ENCODE measurements at regions not wholly inside any gene's neighbourhood (a gene's known extent, or its start where the extent isn't known, plus 50 kb on each side); places are given as distances from the start of the nearest gene placed in this dataset.

DNA sequence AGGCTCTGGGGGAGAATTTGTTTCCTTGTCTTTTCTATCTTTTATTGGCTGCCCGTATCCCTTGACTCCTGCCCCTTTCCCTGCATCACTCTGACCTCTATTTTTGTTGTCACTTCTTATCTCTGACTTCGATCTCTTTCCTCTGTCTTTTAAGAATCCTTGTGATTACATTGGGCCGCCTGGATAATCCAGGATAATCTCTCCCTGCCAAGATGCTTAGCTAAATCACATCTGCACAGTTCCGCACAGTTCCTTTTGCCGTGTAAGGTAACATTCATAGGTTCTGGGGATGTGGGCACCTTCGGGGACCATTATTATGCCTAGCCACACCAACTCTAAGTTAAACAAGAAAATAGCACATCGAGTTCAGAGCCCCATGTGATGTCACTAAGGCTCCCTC is 103.0 kb upstream of the DPPA4 start:
- Histone ChIP-seq H3K9me3 (ENCODE audit: low read length) (no peaks in the 10 kb centered on the region), H3K9ac (ENCODE audit: low read length) (no peak overlapping the region), H3K27ac (ENCODE audit: low read length) (no peak overlapping the region), H4K20me1 (ENCODE audit: insufficient read depth) (no peaks in the 10 kb centered on the region), H3K4me3 (ENCODE audit: low read length) (no peak overlapping the region), H3K79me2 (replicated peaks; ENCODE audit: insufficient read depth, low read length) (no peaks in the 10 kb centered on the region), H3K9me2 (ENCODE audit: insufficient read depth, low read length) (no peaks in the 10 kb centered on the region), H3K36me3 (ENCODE audit: insufficient read depth, low read length) (no peaks in the 10 kb centered on the region), H3K4me2 (ENCODE audit: low read length) (no peak overlapping the region), H3F3A (ENCODE audit: insufficient read depth, low read length, poor library complexity, severe bottlenecking) (no peaks in the 10 kb centered on the region), H3K27me3 (ENCODE audit: insufficient read depth, low read depth, low read length) (no peaks in the 10 kb centered on the region), H2AFZ (ENCODE audit: low read depth, low read length) (no peak overlapping the region)
- TF ChIP-seq, protein P1, sequence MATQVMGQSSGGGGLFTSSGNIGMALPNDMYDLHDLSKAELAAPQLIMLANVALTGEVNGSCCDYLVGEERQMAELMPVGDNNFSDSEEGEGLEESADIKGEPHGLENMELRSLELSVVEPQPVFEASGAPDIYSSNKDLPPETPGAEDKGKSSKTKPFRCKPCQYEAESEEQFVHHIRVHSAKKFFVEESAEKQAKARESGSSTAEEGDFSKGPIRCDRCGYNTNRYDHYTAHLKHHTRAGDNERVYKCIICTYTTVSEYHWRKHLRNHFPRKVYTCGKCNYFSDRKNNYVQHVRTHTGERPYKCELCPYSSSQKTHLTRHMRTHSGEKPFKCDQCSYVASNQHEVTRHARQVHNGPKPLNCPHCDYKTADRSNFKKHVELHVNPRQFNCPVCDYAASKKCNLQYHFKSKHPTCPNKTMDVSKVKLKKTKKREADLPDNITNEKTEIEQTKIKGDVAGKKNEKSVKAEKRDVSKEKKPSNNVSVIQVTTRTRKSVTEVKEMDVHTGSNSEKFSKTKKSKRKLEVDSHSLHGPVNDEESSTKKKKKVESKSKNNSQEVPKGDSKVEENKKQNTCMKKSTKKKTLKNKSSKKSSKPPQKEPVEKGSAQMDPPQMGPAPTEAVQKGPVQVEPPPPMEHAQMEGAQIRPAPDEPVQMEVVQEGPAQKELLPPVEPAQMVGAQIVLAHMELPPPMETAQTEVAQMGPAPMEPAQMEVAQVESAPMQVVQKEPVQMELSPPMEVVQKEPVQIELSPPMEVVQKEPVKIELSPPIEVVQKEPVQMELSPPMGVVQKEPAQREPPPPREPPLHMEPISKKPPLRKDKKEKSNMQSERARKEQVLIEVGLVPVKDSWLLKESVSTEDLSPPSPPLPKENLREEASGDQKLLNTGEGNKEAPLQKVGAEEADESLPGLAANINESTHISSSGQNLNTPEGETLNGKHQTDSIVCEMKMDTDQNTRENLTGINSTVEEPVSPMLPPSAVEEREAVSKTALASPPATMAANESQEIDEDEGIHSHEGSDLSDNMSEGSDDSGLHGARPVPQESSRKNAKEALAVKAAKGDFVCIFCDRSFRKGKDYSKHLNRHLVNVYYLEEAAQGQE (IDR thresholded peaks at IDR 0.05; ENCODE audit: borderline replicate concordance) = no peak
- TF ChIP-seq EZH2 (IDR thresholded peaks at IDR 0.05; ENCODE audit: borderline replicate concordance, insufficient read depth, low read length, poor library complexity, severe bottlenecking) (no peak), SMC3 (conservative IDR thresholded peaks at IDR 0.05; ENCODE audit: poor library complexity) (no peak), RAD21 (conservative IDR thresholded peaks at IDR 0.05) (no peak), MXI1 (conservative IDR thresholded peaks at IDR 0.05; ENCODE audit: poor library complexity, severe bottlenecking) (no peak), TAF1 (IDR thresholded peaks at IDR 0.05; ENCODE audit: low read depth) (no peak), EP300 (conservative IDR thresholded peaks at IDR 0.05; ENCODE audit: poor library complexity, severe bottlenecking) (no peak), POLR2AphosphoS5 (IDR thresholded peaks at IDR 0.05) (no peak)
- TF ChIP-seq, protein P2, sequence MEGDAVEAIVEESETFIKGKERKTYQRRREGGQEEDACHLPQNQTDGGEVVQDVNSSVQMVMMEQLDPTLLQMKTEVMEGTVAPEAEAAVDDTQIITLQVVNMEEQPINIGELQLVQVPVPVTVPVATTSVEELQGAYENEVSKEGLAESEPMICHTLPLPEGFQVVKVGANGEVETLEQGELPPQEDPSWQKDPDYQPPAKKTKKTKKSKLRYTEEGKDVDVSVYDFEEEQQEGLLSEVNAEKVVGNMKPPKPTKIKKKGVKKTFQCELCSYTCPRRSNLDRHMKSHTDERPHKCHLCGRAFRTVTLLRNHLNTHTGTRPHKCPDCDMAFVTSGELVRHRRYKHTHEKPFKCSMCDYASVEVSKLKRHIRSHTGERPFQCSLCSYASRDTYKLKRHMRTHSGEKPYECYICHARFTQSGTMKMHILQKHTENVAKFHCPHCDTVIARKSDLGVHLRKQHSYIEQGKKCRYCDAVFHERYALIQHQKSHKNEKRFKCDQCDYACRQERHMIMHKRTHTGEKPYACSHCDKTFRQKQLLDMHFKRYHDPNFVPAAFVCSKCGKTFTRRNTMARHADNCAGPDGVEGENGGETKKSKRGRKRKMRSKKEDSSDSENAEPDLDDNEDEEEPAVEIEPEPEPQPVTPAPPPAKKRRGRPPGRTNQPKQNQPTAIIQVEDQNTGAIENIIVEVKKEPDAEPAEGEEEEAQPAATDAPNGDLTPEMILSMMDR (IDR thresholded peaks at IDR 0.05; ENCODE audit: poor library complexity, severe bottlenecking) = no peak

DNA sequence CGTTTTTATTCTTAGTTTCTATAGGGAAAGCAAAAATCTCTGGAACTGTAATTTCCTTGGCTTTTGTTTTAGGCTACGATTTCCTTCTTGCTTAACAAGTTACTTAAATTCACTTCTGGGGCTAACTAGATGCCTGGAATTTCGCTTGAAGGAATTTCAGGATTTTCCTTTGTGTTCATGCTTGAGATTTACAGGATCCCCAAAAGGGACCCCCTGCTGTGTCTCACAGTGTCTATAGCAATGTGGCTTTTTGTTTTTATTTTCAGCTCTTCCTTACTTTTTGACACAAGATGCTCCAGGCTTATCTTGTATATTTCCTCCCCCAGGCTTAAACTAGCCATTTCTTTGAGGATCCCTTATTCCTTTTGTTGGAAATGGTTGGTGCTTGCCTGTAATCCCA is 95.5 kb upstream of the DPPA4 start:
- no peaks in the 10 kb centered on the region for H4K20me1 ChIP-seq (ENCODE audit: insufficient read depth)
- no peaks in the 10 kb centered on the region for H3K9me2 ChIP-seq (ENCODE audit: insufficient read depth, low read length)
- H3K4me3 ChIP-seq (ENCODE audit: low read length) = no peak overlapping the region
- TF ChIP-seq SMC3 (conservative IDR thresholded peaks at IDR 0.05; ENCODE audit: poor library complexity) = no peak
- TF ChIP-seq MXI1 (conservative IDR thresholded peaks at IDR 0.05; ENCODE audit: poor library complexity, severe bottlenecking) = no peak
- no peaks in the 10 kb centered on the region for H3K9me3 ChIP-seq (ENCODE audit: low read length)
- no peak overlapping the region for H3K27ac ChIP-seq (ENCODE audit: low read length)
- H3K9ac ChIP-seq (ENCODE audit: low read length) = no peak overlapping the region
- H3K27me3 ChIP-seq (ENCODE audit: insufficient read depth, low read depth, low read length) = no peaks in the 10 kb centered on the region
- no peak overlapping the region for H2AFZ ChIP-seq (ENCODE audit: low read depth, low read length)
- H3F3A ChIP-seq (ENCODE audit: insufficient read depth, low read length, poor library complexity, severe bottlenecking) = no peaks in the 10 kb centered on the region
- no peaks in the 10 kb centered on the region for H3K79me2 ChIP-seq (replicated peaks; ENCODE audit: insufficient read depth, low read length)
- H3K4me2 ChIP-seq (ENCODE audit: low read length) = no peak overlapping the region
- H3K36me3 ChIP-seq (ENCODE audit: insufficient read depth, low read length) = no peaks in the 10 kb centered on the region

Data from neural cell (in vitro differentiated cells).